ENCODE measurements at regions not wholly inside any gene's neighbourhood (a gene's known extent, or its start where the extent isn't known, plus 50 kb on each side); places are given as distances from the start of the nearest gene placed in this dataset.

DNA sequence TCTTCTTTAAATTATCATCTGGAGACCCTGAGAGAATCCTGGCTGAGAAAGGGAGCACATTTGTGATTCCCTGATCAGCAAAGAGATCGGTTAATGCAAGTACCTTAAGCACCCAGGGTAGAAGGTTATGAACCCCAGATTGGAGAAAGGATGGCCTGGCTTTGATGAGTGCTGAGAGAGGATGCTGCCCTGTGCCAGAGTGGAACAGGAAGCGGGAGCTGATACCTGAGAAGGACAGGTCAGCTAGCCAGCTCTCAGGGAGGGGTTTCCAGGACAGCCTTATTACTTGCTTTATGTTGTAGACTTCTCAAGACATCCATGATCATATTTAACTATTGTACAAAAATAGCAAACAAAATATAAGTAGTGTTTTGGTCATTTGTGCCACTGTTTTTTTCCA lies 141.9 kb downstream of the GATB start:
- DNase-seq (ENCODE audit: insufficient read length, low spot score) (no peak), FAIRE-seq (no peak)
- TF ChIP-seq CTCF (IDR thresholded peaks at IDR 0.05; ENCODE audit: insufficient read depth, missing control alignments) = no peak

- TF ChIP-seq CTCF (IDR thresholded peaks at IDR 0.05; ENCODE audit: insufficient read depth, missing control alignments) = no peak
- DNase-seq (ENCODE audit: insufficient read length, low spot score) (no peak), FAIRE-seq (no peak)
Observed at GRCh38 chr4:151620066-151620465, 140.7 kb downstream of the GATB start.
